Spleen (tissue), 7 donors: ENCODE measurements at regions not wholly inside any gene's neighbourhood (a gene's known extent, or its start where the extent isn't known, plus 50 kb on each side); places are given as distances from the start of the nearest gene placed in this dataset.

ENCODE experiments used
- POLR2A ChIP-seq, 3 donors: fragments of 450-650 bp; IDR thresholded peaks; one replicate each; pipeline ENCODE4 v1.5.1; 2017; ENCODE audit warnings: antibody characterized with exemption in 3 of 3, mild to moderate bottlenecking in 1 of 3
- POLR2AphosphoS5 ChIP-seq, 3 donors: sonication (generic); formaldehyde crosslinking; IDR thresholded peaks; one replicate each; pipeline ENCODE4 v1.5.1; 2017; ENCODE audit warnings: antibody characterized with exemption in 3 of 3
- TF ChIP-seq, protein P1 (sequence below), 11 experiments: fragments of 200-600 bp in 7 of 11; fragments of 450-650 bp in 4 of 11; sonication (generic) in 4 of 11; IDR thresholded peaks in 8 of 11; conservative IDR thresholded peaks in 3 of 11; 1 replicate in 7 of 11; 2 replicates in 4 of 11; pipeline versions ENCODE4 v1.4.0 to v1.8.0; 2016 to 2021; ENCODE audit warnings: antibody characterized with exemption in 11 of 11, inconsistent platforms in 4 of 11, mild to moderate bottlenecking in 1 of 11
- donor health status: DM: no; HTN: no; CAD: no; lungs with moderate emphysema.
- donor health status: DM: no; HTN: no; CAD: no.
- donor health status: DM: no; HTN: no; CAD: no.

DNA sequence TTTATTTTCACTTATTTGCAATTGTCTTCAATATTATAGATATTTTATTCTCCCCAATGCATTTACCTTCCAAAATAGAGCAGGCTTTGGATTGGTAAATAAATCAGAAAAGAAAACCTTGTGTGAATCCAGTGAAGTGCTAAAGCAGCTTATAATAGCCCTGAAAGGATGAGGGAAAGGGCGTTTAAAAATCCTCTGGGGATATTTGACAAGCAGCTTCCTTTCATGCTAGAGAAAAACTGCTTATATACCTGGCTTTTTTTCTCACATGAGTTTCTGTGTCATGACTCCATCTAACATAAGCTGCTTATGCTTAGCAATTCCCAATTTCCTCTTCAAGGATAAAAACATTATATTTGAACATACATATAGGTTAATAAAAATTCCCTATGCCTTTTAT, 221.6 kb upstream of the SEMA3E start:
- TF ChIP-seq, protein P1, sequence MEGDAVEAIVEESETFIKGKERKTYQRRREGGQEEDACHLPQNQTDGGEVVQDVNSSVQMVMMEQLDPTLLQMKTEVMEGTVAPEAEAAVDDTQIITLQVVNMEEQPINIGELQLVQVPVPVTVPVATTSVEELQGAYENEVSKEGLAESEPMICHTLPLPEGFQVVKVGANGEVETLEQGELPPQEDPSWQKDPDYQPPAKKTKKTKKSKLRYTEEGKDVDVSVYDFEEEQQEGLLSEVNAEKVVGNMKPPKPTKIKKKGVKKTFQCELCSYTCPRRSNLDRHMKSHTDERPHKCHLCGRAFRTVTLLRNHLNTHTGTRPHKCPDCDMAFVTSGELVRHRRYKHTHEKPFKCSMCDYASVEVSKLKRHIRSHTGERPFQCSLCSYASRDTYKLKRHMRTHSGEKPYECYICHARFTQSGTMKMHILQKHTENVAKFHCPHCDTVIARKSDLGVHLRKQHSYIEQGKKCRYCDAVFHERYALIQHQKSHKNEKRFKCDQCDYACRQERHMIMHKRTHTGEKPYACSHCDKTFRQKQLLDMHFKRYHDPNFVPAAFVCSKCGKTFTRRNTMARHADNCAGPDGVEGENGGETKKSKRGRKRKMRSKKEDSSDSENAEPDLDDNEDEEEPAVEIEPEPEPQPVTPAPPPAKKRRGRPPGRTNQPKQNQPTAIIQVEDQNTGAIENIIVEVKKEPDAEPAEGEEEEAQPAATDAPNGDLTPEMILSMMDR (IDR thresholded peaks at IDR 0.05 in 8 of 11, conservative IDR thresholded peaks at IDR 0.05 in 3 of 11), result no peak
- TF ChIP-seq POLR2AphosphoS5 (IDR thresholded peaks at IDR 0.05) (no peak), POLR2A (IDR thresholded peaks at IDR 0.05) (no peak)
